Heart left ventricle (tissue), 13 donors: ENCODE measurements at regions not wholly inside any gene's neighbourhood (a gene's known extent, or its start where the extent isn't known, plus 50 kb on each side); places are given as distances from the start of the nearest gene placed in this dataset.

Experiments used
- CTCF ChIP-seq, 12 donors: fragments of 200-600 bp; sonication (generic) in 4 of 12; IDR thresholded peaks; one replicate each; pipeline versions ENCODE4 v1.5.0 to v1.8.0; 2018 to 2022; ENCODE audit warnings: antibody characterized with exemption in 12 of 12, mild to moderate bottlenecking in 5 of 12
- POLR2A ChIP-seq, 2 donors: fragments of 450-650 bp; IDR thresholded peaks; one replicate each; pipeline ENCODE4 v1.6.1; 2017; ENCODE audit warnings: antibody characterized with exemption in 2 of 2, mild to moderate bottlenecking in 2 of 2, moderate library complexity in 2 of 2
- donor health status: ischemic (EF 13 %, LVEDD 7.1; RV severe dilation, severe dysfunction).
- donor health status: DM: no; HTN: yes; CAD: no.
- donor health status: DM: no; HTN: no; CAD: no.
- donor health status: ischemic (EF 25% LVEDD 6.9; RV normal size, moderate dysfunction).
- donor health status: ischemic (EF 25% LVEDD 5.7; RV mildly dilated, moderate dysfunction).
- donor health status: ischemic (EF 35%, LVEDD 5.7; RV mildly dilated, moderate dysfunction).
- donor health status: nonischemic (EF 11% LVEDD 7.7; RV severe dilation, severe dysfunction).
- donor health status: DM: yes; HTN: yes; CAD: no.
- donor health status: PGD.
- donor health status: ischemic (EF 29% LVEDD 5.4; RV normal size, mild dysfunction).
- donor health status: nonischemic (EF 23%, LVEDD 6.1; RV moderate dilation, normal function).

DNA sequence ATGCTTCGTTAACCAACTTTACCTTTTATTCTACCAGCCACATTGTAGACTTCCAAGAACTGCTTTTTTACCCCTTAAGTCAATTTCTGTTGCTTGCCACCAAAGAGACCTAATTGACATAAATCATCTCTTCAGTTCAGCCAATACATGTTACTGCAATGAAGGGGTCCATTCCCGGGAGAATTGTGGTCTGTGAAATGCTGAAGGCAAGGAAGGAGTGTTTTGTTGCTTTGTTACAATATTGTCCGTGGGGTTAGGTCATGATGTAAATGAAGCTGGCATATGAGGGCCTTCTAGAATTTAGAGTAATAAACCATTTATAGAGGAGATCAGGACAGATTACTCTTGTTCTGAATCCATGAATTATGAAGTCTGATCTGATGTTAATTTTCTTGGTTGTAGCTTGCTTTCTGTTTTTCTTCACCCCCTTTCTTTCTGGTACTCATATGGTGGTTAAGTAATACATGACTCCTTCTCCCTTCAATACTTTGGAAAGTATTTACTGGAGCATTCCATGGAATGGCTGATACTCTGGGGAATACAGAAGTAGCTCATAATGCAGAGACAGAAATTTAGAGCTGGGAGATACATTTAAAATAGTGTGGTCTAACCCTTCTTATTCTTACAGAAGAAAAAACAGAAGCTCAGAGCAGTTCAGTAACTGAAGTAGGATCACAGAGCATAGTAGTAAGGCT, 297.0 kb upstream of the CLINT1 start:
- TF ChIP-seq POLR2A (IDR thresholded peaks at IDR 0.05) (no peak), CTCF (IDR thresholded peaks at IDR 0.05) (no peak)
